ENCODE measurements at regions not wholly inside any gene's neighbourhood (a gene's known extent, or its start where the extent isn't known, plus 50 kb on each side); places are given as distances from the start of the nearest gene placed in this dataset.

- DNase-seq, result no peak
Measured at GRCh38 chr2:180656455-180656847, 324.0 kb upstream of the UBE2E3 start.

GRCh38 chr2:180655842-180656454, 324.5 kb upstream of the UBE2E3 start:
- DNase-seq, result no peak

GRCh38 chr2:180655393-180655792, 325.0 kb upstream of the UBE2E3 start:
- no peak for DNase-seq

- DNase-seq, result no peak
Measured at GRCh38 chr2:180653481-180653880, 326.9 kb upstream of the UBE2E3 start.

GRCh38 chr2:180652794-180653193, 327.6 kb upstream of the UBE2E3 start:
- DNase-seq, result no peak

- DNase-seq, result no peak
Measured at GRCh38 chr2:180651596-180651995, 328.8 kb upstream of the UBE2E3 start.

GRCh38 chr2:180647621-180648020, 332.8 kb upstream of the UBE2E3 start:
- no peak for DNase-seq

- no peak for DNase-seq
Measured at GRCh38 chr2:180647221-180647620, 333.2 kb upstream of the UBE2E3 start.

GRCh38 chr2:180646756-180647155, 333.6 kb upstream of the UBE2E3 start:
- DNase-seq, result no peak

- no peak for DNase-seq
Measured at GRCh38 chr2:180644709-180645108, 335.7 kb upstream of the UBE2E3 start.

- no peak for DNase-seq
Measured at GRCh38 chr2:180630756-180631155, 349.6 kb upstream of the UBE2E3 start.

GRCh38 chr2:180625006-180625844, 355.2 kb upstream of the UBE2E3 start:
- DNase-seq, result no peak

- no peak for DNase-seq
Measured at GRCh38 chr2:180621941-180622918, 358.2 kb upstream of the UBE2E3 start.

- DNase-seq, result no peak
Measured at GRCh38 chr2:180621366-180621765, 359.0 kb upstream of the UBE2E3 start.

- no peak for DNase-seq
Measured at GRCh38 chr2:180618570-180618969, 361.8 kb upstream of the UBE2E3 start.

GRCh38 chr2:180614776-180615175, 365.6 kb upstream of the UBE2E3 start:
- DNase-seq, result no peak

- no peak for DNase-seq
Measured at GRCh38 chr2:180609626-180610340, 370.6 kb upstream of the UBE2E3 start.

- no peak for DNase-seq
Measured at GRCh38 chr2:180607514-180608049, 372.8 kb upstream of the UBE2E3 start.

- no peak for DNase-seq
Measured at GRCh38 chr2:180604077-180604476, 376.3 kb upstream of the UBE2E3 start.

GRCh38 chr2:180601016-180601415, 379.4 kb upstream of the UBE2E3 start:
- no peak for DNase-seq

GRCh38 chr2:180599804-180600203, 380.6 kb upstream of the UBE2E3 start:
- no peak for DNase-seq

- DNase-seq, result no peak
Measured at GRCh38 chr2:180597179-180597578, 383.2 kb upstream of the UBE2E3 start.
